Astrocyte of the spinal cord (primary cell): ENCODE measurements at regions not wholly inside any gene's neighbourhood (a gene's known extent, or its start where the extent isn't known, plus 50 kb on each side); places are given as distances from the start of the nearest gene placed in this dataset.

Experiments
- DNase-seq: peaks from one replicate; pipeline ENCODE4 v3.0.0; 2011; ENCODE audit warnings: low read depth, low spot score
- H3K4me3 ChIP-seq: 2 replicates; pipeline ENCODE4 v1.5.1; 2011; ENCODE audit warnings: low read depth, mild to moderate bottlenecking, low read length, moderate library complexity
- in situ Hi-C: cut with HindIII; loops from 2 replicates; pipeline ENCODE4 v1.10.0; 2017; ENCODE audit warnings: low sequenced_read_pairs
- TF ChIP-seq, protein P1 (sequence below): IDR thresholded peaks from 2 replicates; pipeline ENCODE4 v1.5.1; 2012; ENCODE audit warnings: low read depth, mild to moderate bottlenecking, low read length, inconsistent platforms

DNA sequence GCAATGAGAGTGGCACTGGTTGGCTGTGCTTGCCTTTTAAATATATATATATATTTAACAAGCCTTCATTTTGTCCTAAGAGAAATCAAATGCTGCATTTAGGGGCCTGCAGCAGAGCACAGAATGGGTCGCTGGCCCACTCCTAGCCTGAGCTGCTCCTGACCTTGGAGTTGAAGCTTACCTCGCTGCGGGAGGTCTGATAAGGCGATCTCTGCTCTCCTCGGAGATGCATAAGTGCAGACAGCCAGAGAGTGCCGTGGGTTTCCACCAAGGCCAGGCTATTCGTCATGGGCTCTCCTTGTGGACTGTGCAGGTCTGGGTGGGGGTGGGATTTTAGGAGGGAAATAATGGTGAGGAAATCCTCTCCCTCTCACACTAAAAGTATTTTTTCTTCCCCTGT lies 99.5 kb upstream of the IKZF1 start:
- in situ Hi-C loops: no loop called here
- TF ChIP-seq, protein P1, sequence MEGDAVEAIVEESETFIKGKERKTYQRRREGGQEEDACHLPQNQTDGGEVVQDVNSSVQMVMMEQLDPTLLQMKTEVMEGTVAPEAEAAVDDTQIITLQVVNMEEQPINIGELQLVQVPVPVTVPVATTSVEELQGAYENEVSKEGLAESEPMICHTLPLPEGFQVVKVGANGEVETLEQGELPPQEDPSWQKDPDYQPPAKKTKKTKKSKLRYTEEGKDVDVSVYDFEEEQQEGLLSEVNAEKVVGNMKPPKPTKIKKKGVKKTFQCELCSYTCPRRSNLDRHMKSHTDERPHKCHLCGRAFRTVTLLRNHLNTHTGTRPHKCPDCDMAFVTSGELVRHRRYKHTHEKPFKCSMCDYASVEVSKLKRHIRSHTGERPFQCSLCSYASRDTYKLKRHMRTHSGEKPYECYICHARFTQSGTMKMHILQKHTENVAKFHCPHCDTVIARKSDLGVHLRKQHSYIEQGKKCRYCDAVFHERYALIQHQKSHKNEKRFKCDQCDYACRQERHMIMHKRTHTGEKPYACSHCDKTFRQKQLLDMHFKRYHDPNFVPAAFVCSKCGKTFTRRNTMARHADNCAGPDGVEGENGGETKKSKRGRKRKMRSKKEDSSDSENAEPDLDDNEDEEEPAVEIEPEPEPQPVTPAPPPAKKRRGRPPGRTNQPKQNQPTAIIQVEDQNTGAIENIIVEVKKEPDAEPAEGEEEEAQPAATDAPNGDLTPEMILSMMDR: no peak
- DNase-seq: no peak
- no peak overlapping the region for H3K4me3 ChIP-seq

DNA sequence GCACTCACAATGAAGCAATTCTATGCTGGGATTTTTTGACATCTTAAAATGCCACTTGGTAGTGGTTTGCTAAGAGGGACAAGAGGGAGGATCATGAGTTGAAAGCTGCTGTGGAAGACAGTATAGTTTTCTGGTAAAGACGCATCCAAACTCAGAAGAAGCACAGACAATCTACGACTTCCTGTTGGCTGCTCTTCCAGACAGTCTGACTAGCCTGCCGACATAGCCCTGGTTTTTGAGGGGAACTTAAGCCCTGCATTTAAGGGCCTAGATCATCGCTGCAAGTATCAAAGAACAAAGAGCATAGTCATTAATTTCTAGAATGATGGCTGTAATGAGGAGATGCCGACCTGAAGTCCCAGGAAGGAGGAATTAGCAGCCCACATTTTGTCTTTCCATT lies 99.9 kb upstream of the IKZF1 start:
- no peak overlapping the region for H3K4me3 ChIP-seq
- DNase-seq: no peak
- TF ChIP-seq, protein P1: no peak
- in situ Hi-C loops: no loop called here

DNA sequence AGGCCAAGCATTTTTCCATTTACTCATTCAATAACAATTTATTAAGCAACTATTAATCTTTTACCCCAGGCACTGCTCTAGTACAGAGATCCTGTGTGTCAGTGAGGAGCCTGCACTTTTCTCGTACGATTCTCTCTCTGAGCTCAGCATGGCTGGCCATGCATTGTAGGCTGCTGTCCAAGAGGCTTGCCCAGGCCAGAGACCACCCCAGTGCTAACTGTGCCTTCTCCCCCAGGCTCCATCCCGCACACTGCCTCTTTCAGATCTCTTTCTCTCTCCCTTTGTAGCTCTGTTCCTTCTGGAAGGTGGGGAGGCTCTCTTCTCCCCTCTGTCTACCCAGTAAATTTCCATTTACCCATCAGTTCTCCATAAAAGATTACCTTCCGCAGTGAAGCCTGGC lies 101.0 kb upstream of the IKZF1 start:
- no peak overlapping the region for H3K4me3 ChIP-seq
- in situ Hi-C loops: no loop called here
- no peak for DNase-seq
- TF ChIP-seq, protein P1: no peak

DNA sequence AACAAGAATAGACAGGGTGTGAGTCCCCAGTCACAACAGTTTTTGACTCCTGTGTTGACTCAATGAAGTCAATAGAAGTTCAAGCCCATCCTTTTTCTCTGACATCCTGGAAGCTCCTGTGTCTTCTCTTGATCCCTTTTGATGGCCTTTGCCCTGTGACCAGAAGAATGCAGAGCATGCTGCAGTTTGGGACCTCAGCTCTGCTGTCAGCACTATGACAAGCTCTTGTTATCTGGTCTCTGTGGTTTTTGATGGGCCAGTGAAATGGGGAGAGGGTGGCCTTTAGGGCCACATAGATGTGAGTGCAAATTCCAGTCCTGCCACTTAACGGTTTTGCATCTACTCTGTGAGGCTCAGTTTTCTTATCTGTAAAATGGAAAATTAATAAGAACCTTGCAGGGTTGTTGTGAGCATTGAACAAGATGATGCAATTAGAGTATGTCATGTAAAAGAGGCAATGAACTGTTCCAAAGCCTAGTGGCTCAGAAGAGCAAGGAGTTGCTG lies 102.4 kb upstream of the IKZF1 start:
- in situ Hi-C loops: no loop called here
- H3K4me3 ChIP-seq: no peak overlapping the region
- TF ChIP-seq, protein P1: no peak
- DNase-seq: no peak

DNA sequence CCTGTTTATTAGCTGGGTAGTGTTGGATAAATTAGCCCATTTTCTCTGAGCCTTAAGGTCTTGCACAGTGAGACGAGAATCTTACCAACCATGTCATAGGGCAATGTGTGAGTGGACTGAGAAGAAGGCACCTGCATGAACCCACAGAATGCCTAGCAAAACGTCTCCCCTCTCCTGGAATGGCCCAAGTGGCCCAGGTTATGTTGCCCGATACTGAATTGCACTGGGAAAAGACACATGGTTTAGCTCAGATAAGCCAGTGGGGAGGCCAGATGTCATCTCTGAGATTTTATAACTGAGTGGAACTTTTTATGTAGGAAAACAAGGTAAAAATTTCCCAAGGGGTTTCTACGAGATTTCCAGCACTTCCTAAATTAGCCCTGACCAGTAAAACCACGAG lies 104.7 kb upstream of the IKZF1 start:
- in situ Hi-C loops: no loop called here
- DNase-seq: no peak
- no peak overlapping the region for H3K4me3 ChIP-seq
- TF ChIP-seq, protein P1: no peak

DNA sequence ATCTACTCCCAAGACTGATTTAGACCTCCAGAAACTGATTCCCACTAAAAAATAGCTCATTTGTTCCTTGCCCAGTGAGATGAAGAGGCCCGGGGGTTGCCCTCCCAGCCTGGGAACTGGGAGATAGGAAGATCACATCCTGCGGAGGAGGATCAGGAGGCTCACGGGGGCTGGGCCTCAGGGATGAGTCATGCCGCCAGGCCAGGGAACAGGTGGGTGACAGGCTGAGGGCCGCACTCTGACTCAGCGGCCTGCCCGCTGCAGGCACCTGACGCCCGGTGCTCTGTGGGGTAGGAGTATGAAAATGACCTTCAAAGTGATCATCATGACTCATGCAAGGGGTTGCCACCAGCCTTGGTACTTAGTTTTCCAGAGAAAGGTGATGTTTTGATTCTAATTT lies 104.5 kb upstream of the ZPBP start:
- in situ Hi-C loops: no loop called here
- DNase-seq: no peak

More for the DNA sequence above, 104.5 kb upstream of the ZPBP start:
- TF ChIP-seq, protein P1: no peak
- H3K4me3 ChIP-seq: no peak overlapping the region
